GM21619 (cell line): ENCODE measurements at regions not wholly inside any gene's neighbourhood (a gene's known extent, or its start where the extent isn't known, plus 50 kb on each side); places are given as distances from the start of the nearest gene placed in this dataset.

ENCODE experiments used
- ATAC-seq: cut with Tn5 transposase; IDR thresholded peaks from one replicate; pipeline ENCODE4 v1.9.1; 2021; ENCODE audit not compliant: unreplicated experiment

GRCh38 chr5:156103155-156103885 is 223.6 kb upstream of the SGCD start:
- ATAC-seq, result no peak

DNA sequence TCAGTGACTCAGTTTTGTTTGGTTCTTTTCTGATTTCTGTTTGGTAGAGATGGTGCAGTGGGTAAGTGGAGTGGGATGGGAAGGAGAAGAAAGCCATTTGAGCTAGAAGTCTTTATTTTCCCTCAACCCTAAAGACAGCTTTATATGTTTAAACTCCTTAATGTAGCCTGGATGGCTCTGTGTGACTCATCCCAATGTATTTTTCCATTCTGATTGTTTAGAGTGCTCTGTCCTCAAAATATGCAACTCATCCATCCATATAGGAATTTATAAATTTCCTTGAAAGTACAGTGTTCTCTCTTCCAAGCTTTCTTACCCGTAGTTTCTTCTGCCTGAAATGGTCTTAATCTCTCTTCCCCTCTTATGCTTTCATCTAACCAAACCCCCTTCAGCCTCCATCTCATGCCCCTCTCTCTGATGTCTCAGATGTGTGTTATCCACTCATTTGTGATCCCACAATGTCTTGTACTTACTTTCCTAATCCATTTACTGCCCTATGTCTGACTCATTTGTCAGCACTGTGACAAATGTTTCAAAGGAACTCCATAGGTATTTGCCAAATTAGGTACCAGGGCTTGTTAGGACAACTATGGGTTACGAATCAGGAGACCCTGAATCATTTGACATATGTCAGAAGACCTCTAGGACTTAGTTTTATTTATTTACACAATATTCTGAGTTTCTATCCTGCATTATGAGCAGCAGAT is 217.5 kb upstream of the SGCD start:
- ATAC-seq, result no peak

GRCh38 chr5:156119692-156120091 is 207.3 kb upstream of the SGCD start:
- ATAC-seq, result no peak

DNA sequence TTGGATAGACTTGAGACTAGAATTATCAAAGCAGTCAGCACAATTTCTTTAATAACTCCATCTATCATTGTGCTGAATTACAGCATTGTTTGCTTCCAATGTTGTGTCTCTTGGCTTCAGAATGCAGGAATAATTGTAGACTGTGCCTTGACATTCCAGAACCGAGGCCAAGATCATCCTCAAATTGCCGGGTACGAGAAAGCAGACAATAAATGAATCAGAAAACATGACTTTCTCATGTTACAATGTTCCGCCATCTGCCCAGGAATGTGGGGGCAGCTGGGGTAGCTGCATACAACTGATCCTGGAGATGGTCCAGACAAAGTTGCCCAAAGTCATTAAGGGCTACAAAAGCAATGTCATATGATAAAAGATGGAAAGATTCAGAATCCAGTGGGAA is 206.2 kb upstream of the SGCD start:
- no peak for ATAC-seq

- ATAC-seq, result no peak
These were observed 205.7 kb upstream of the SGCD start for GRCh38 chr5:156121234-156121633.

GRCh38 chr5:156121882-156122281 is 205.1 kb upstream of the SGCD start:
- no peak for ATAC-seq

DNA sequence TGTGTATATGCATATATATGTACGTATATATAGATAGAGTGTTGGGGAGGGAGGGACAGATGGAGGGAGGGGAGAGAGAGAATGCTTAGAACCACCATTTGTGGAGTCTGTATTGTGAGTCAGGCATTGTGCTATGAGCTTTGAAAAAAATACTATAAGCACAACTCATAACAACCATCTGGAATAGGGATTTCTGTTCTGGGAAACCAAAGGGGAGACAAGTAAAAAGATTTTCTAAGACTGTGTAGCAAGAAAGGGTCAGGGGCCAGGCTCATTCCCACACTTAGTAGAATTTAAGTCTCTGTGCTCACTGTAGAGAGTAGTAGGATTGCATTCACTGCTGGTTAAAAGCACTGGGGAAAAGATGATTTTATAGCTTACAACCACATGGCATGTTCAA is 202.3 kb upstream of the SGCD start:
- no peak for ATAC-seq

- ATAC-seq, result no peak
These were observed 201.8 kb upstream of the SGCD start for GRCh38 chr5:156125118-156125517.

DNA sequence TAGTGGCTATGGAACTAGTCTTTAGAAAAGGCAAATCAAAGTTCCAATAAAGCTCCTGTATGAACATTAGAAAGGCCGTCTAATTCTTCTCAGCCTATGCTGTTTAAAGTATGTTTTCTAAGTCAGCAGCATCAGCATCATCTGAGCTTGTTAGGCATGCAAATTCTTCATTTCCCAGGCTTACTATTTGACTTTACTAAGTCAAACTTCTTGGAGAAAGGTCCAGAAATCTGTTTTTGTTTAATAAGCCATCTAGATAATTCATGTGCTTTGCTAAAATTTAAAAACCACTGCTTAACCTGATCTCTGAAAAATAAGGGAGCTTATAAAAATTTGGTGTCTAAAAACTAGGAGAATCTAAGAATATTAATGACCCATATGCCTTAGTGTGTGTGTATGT is 200.2 kb upstream of the SGCD start:
- ATAC-seq, result no peak

- no peak for ATAC-seq
These were observed 198.9 kb upstream of the SGCD start for GRCh38 chr5:156128026-156128425.

GRCh38 chr5:156134216-156134615 is 192.7 kb upstream of the SGCD start:
- no peak for ATAC-seq

GRCh38 chr5:156135531-156135930 is 191.4 kb upstream of the SGCD start:
- no peak for ATAC-seq

- no peak for ATAC-seq
These were observed 189.7 kb upstream of the SGCD start for GRCh38 chr5:156137071-156137869.

DNA sequence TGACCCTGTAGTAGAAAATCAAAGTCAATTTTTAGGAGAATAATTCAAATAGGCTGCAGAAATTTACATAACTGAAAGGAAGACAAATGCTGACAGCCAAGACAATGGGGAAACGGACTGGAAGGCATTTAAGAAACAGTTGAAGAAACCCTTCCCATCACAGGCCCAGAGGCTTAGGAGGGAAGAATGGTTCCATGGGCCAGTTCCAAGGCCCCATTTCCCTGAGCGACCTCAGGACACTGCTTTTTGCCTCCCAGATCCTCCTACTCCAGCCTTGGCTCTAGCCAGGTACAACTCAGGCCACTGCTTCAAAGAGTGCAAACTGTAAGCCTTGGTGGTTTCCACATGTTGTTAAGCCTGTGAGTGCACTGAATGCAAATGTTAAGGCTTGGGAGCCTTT is 184.1 kb upstream of the SGCD start:
- ATAC-seq, result no peak

DNA sequence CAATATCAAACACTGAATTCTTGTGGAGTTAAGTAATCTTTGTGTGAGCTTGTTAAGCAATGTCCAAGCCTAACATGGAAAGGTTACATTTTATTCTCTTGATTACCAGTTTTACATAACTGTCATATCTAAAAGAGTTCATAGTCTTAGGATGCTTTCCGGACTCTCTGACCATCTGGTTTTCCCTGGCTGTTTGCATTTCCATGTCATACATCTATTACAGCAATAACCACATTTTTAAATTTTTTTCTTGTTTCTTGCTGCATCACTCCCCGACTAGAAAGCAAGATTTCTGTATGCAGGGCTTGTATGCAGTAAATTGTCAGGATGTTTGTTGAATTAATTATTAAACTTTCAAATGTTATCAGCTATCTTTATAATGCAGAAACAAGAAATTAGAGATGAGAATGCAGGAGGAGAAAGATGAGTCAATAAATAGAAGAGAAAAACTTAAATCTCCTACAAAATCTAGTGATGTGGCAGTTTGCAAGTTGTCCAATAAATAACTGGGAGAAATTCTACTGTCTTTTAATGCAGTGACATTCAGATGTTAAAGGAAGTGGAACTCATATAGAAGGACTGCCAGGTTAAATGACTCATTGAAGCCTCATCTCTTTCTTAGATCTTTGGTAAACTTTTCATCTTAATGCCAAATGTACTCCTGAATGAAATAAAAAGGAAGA is 179.6 kb upstream of the SGCD start:
- no peak for ATAC-seq

- no peak for ATAC-seq
These were observed 179.0 kb upstream of the SGCD start for GRCh38 chr5:156147944-156148285.

GRCh38 chr5:156148301-156148700 is 178.7 kb upstream of the SGCD start:
- ATAC-seq, result no peak

DNA sequence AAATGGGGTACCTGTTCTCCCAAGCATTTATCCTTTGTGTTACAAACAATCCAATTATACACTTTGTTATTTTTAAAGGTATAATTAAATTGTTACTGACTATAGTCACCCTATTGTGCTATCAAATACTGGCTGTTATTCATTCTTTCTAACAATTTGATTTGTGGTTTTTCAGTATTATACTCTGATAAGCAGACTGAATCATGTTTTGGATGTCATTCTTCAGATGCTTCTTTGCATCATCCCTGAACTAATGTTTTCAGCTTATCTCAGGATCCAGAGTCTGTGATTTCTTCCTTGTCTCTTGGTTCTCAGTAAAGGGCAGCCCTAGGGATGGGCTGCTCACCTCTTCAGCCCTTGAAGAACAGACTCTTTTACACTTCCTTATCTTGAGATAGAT is 177.8 kb upstream of the SGCD start:
- ATAC-seq, result no peak

- no peak for ATAC-seq
These were observed 173.4 kb upstream of the SGCD start for GRCh38 chr5:156153602-156154001.

DNA sequence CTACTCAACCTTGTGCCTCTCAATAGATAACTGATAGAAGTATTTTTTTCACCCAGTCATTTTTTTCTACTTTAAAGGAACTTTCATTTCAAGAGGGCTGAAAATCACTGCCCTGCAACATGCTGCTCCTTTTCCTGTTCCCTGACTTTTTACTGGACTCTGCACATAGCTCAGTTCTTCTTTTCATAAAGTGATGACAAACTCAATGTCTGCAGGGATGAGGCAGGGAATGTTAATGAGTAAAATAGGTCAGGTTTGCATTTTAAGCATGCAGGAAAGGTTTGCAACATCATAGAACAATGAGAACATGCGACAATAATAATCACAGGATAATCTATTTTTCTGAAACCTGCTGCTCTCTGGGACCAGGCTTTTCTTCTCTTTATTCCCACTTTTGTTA is 172.2 kb upstream of the SGCD start:
- no peak for ATAC-seq

GRCh38 chr5:156155598-156155997 is 171.4 kb upstream of the SGCD start:
- ATAC-seq, result no peak
